Amniotic epithelial cell (primary cell): ENCODE measurements at regions not wholly inside any gene's neighbourhood (a gene's known extent, or its start where the extent isn't known, plus 50 kb on each side); places are given as distances from the start of the nearest gene placed in this dataset.
"Not testable (repeated sequence)": the region's sequence is repeated elsewhere in the genome, so short reads cannot be mapped to it uniquely, and the experiment has no call there.

Experiments
- DNase-seq: peaks from one replicate; pipeline ENCODE4 v3.0.0-alpha.2; 2010; ENCODE audit warnings: low read depth

- no peak for DNase-seq
Measured at GRCh38 chr3:74420538-74421124, 193.8 kb downstream of the CNTN3 start.

GRCh38 chr3:74415731-74416130, 198.7 kb downstream of the CNTN3 start:
- DNase-seq = no peak

DNA sequence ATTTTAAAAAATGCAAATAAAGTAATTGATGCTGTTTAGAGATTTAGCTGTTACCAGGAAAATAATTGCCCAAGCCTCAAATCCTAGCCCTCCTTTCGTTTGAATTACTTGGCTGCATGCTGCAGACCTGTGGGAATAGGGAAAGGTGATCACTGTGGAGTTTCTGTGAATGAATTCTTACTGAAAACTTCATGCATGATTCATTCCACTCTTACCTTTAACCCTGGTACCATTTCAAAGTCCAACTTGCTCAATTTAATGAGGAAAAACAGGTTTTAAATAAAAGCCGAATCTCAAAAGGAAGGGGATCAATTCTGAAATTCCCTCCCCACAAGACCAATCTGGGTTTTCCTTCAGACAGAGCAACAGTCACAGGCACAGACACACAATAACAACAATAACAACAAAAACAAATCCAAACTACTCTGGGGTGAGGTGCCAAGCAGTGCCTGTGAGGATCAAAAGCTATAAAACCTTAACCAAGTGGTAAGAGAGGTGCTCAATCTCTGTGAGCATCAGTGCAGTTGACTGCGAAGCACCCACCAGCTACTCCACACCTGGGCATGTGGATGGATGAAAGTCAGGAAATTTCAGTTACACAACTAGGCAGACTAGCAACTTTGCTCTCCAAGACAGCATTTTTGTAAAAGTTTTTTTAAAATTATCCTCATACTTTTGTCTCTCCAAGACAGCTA, 200.8 kb downstream of the CNTN3 start:
- no peak for DNase-seq

DNA sequence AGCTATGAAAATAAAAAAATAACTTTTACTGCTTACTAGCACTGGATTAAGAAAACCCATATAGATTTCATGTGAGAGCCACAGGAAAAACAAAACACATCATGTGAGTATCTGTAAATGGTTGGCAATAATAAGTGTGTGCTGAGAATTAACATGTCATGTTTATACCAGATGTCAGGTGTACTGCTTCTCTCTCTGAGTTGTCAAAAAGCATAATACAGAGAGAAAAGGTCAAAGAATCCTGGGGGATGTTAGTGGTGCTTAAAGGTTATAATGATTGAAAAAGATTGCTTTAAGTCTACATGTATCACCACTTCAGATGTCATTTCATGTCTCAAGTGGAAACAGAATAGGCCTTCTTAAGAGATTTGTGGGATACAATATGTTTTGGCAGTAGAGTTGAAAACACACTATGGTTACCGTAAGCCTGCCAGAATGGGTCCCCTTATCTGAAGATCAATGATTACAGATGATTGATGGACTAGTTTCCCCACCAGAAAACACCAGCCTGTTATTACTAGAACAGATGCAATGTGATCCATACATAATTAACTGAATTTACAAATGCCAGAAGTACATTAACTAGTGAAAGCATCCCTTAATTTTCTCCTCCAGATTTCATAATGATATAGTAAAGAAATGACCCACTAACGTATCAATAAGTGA, 204.1 kb downstream of the CNTN3 start:
- no peak for DNase-seq

GRCh38 chr3:74409066-74409465, 205.4 kb downstream of the CNTN3 start:
- no peak for DNase-seq

GRCh38 chr3:74403307-74403706, 211.2 kb downstream of the CNTN3 start:
- no peak for DNase-seq

DNA sequence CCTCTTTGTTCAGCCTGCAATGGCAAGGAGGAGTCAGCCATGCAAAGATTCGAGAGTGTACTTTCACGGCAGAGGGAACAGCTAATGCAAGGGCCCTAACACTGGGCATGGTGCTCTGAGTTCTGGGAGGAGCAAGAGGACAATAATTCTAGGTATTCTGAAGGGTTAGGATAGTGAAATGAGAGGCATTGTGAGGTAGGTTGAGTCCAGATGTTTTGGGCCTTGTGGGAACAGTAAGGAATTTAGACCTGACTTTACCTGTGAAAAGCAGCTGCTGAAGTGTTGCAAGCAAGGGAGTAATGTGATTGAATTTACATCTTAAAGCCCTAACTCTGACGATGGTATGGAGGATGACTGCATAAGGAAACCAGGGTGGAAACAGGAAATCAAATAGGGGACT, 211.6 kb downstream of the CNTN3 start:
- DNase-seq = no peak

DNA sequence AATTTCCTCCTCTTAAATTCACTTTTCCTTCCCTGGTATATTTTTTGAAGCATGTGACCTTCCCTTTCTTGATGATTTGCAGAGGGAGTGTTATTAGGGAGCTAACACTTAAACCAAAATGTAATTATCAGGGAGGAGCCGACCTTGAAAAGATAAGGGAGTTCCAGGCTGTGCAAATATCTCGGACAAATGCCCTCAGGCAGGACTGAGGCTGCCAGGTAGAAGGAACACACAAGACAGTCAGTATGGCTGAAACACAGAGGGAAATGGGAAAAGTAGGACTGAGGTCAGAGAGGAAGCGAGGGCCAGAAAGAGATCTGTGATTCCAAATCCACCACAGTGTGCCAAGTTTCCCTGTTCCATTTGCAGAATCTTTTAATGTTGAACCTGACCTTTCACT, 221.0 kb downstream of the CNTN3 start:
- no peak for DNase-seq

DNA sequence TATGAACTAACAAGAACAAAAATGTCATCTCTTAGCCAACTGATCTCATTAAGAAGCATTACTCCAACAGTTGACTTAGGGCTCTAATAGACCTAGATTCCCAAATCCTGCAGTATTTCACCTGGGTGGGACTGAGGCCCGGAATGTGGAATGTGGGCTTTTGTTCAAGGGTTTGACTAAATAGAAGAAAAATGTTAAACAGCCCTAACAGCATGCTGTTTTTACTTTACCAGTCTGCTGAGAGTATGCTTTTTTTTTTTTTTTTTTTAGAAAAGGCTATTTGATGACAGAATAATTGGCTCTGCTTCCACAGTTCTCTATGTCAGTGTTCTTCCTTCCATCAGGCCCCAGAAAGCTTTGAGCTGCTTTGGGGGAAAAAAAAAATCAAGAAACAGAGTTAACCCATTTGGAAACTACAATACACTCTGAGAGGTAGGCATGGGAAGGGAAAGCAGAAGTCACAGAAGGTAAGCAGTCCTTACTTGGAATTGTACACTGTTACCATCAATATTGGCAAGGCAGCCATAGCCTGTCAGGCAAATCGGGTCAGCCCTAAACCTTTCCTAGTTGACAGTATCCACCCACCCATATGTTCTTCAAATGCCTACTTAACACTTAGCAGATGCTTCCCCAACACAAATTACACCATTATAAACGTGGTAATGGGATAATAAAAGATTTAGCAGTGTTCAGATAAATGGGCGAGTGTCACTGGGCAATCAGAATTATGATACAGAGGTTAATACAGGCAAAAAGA, 224.2 kb downstream of the CNTN3 start:
- no peak for DNase-seq

DNA sequence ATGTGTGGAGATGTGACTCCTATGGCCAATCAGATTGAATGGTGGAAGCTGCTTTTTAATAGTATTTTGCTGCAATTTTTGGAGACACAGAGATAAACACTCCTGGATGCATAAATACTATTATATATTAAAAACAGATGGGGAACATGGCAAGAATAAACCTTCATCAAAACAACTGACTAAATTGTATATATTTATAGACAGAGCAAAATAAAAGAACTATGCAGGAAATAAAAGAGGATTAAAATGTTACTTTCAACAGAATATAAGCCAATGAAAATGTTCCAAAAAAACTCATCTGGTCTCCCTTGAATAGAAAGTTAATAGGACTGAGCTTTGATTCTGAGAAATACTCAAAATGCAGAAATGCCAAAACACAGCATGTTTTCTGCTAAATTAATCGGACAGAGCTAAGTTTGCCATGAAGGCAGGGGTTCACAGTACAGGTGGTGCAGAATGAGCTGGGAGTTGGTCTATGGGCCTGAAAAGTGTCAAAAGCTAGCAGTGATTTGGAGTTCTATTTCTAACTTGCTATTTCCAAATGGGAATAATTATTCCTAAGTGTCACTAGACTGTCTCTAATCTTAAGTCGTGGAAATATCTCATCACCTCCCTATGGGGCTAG, 227.2 kb downstream of the CNTN3 start:
- DNase-seq = no peak

- DNase-seq = no peak
Measured at GRCh38 chr3:74384159-74384558, 230.3 kb downstream of the CNTN3 start.

- no peak for DNase-seq
Measured at GRCh38 chr3:74377669-74378068, 236.8 kb downstream of the CNTN3 start.

DNA sequence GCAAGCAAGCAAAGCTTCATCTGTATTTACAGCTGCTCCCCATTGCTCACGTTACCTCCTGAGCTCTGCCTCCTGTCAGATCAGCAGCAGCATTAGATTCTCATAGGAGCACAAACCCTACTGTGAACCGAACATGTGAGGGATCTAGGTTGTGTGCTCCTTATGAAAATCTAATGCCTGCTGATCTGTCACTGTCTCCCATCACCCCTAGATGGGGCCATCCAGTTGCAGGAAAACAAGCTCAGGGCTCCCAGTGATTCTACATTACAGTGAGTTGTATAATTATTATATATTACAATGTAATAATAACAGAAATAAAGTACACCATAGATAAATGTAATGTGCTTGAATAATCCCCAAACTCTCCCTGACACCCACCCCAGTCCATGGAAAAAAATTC, 238.1 kb downstream of the CNTN3 start:
- not testable (repeated sequence) for DNase-seq

DNA sequence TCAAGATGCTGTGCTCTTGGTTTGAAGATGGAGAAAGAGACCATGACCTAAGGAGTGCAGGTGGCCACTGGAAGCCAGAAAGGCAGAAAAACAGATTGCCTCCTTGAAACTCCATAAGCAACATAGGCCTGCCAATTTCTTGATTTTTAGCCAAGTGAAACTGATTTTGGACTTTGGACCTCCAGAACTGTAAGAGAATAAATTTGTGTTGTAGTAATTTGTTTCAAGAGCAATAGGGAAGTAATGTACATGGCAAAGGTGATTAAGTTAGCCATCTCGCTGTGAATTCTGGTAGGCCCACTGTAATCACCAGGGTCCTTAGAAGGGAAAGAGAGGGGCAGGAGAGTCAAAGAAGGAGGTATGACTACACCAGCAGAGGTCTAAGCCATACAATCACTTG, 238.8 kb downstream of the CNTN3 start:
- DNase-seq = no peak

GRCh38 chr3:74372743-74373142, 241.7 kb downstream of the CNTN3 start:
- DNase-seq = no peak

DNA sequence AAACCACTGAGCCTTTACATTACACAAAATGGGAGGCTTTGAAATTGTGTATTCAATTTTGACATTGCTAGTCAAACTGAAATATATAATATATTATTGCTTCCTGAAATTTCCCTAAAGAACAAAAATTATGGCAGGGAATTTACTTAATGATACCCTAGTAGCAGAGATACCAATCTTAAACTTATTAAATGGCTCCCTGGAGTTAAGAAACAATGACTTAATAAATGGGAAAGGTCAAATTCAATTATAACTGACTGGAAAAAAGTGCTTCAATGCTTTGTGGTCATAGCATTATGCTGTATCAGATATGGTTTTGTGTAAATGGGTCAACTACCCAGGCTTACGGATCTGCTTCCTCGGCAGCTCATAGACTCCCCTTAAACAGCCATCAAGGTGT, 244.1 kb downstream of the CNTN3 start:
- no peak for DNase-seq

- no peak for DNase-seq
Measured at GRCh38 chr3:74366331-74366730, 248.1 kb downstream of the CNTN3 start.

- no peak for DNase-seq
Measured at GRCh38 chr3:74363346-74363745, 251.1 kb downstream of the CNTN3 start.

GRCh38 chr3:74360406-74360805, 254.1 kb downstream of the CNTN3 start:
- no peak for DNase-seq

- no peak for DNase-seq
Measured at GRCh38 chr3:74357881-74358280, 256.6 kb downstream of the CNTN3 start.

GRCh38 chr3:74353039-74353438, 261.4 kb downstream of the CNTN3 start:
- DNase-seq = no peak

GRCh38 chr3:74352166-74352565, 262.3 kb downstream of the CNTN3 start:
- no peak for DNase-seq
